HFFc6 (cell line): ENCODE measurements at regions not wholly inside any gene's neighbourhood (a gene's known extent, or its start where the extent isn't known, plus 50 kb on each side); places are given as distances from the start of the nearest gene placed in this dataset.

Source experiments
- DNase-seq: peaks from one replicate; pipeline ENCODE4 v3.0.0-alpha.2; 2018
- H3K27ac Mint-ChIP-seq: 2 replicates; pipeline ENCODE4 v1.8.0; 2020; ENCODE audit warnings: mild to moderate bottlenecking, mixed read lengths
- H3K27me3 Mint-ChIP-seq: 2 replicates; pipeline ENCODE4 v1.8.0; 2021; ENCODE audit warnings: mild to moderate bottlenecking, moderate library complexity, mixed read lengths; ENCODE audit not compliant: insufficient read depth
- H3K36me3 Mint-ChIP-seq: 2 replicates; pipeline ENCODE4 v1.8.0; 2021; ENCODE audit warnings: low read depth, mixed read lengths
- H3K4me1 Mint-ChIP-seq: 2 replicates; pipeline ENCODE4 v1.8.0; 2020; ENCODE audit warnings: low read depth, mixed read lengths
- H3K4me3 Mint-ChIP-seq: 2 replicates; pipeline ENCODE4 v1.8.0; 2020; ENCODE audit warnings: mild to moderate bottlenecking, moderate library complexity, mixed read lengths
- H3K9me3 Mint-ChIP-seq: 2 replicates; pipeline ENCODE4 v1.8.0; 2020; ENCODE audit warnings: mild to moderate bottlenecking, mixed read lengths
- CTCF ChIP-seq: fragments of 200-600 bp; sonication (generic); IDR thresholded peaks from 2 replicates; pipeline ENCODE4 v1.5.0; 2021; ENCODE audit warnings: antibody characterized with exemption, mild to moderate bottlenecking

- Mint-ChIP-seq H3K4me3 (no peak overlapping the region), H3K27ac (no peak overlapping the region), H3K36me3 (no peaks in the 10 kb centered on the region), H3K9me3 (no peaks in the 10 kb centered on the region), H3K4me1 (no peaks in the 10 kb centered on the region), H3K27me3 (no peaks in the 10 kb centered on the region; the same call in 1 of the 2 replicates)
- no peak for DNase-seq
- no peak for TF ChIP-seq CTCF
These were observed 614.7 kb downstream of the CSNK1G3 start for GRCh38 chr5:124126504-124127217.

GRCh38 chr5:124124711-124125229, 612.8 kb downstream of the CSNK1G3 start:
- Mint-ChIP-seq H3K27me3 (no peaks in the 10 kb centered on the region; the same call in 1 of the 2 replicates), H3K36me3 (no peaks in the 10 kb centered on the region), H3K27ac (no peak overlapping the region), H3K9me3 (no peaks in the 10 kb centered on the region; the same call in 1 of the 2 replicates), H3K4me3 (no peak overlapping the region), H3K4me1 (no peaks in the 10 kb centered on the region)
- TF ChIP-seq CTCF: no peak
- no peak for DNase-seq

GRCh38 chr5:124121198-124121597, 609.2 kb downstream of the CSNK1G3 start:
- H3K27me3 Mint-ChIP-seq: no peaks in the 10 kb centered on the region
- no peak overlapping the region for H3K4me3 Mint-ChIP-seq
- no peak overlapping the region for H3K27ac Mint-ChIP-seq
- H3K36me3 Mint-ChIP-seq: no peaks in the 10 kb centered on the region
- TF ChIP-seq CTCF: no peak
- H3K4me1 Mint-ChIP-seq: no peaks in the 10 kb centered on the region
- H3K9me3 Mint-ChIP-seq: no peaks in the 10 kb centered on the region; the same call in 1 of the 2 replicates
- no peak for DNase-seq

- no peak overlapping the region for H3K27ac Mint-ChIP-seq
- H3K27me3 Mint-ChIP-seq: no peaks in the 10 kb centered on the region; the same call in 1 of the 2 replicates
- no peaks in the 10 kb centered on the region for H3K9me3 Mint-ChIP-seq
- H3K4me3 Mint-ChIP-seq: no peak overlapping the region
- H3K4me1 Mint-ChIP-seq: no peaks in the 10 kb centered on the region
- H3K36me3 Mint-ChIP-seq: no peaks in the 10 kb centered on the region
- TF ChIP-seq CTCF: no peak
- DNase-seq: no peak
These were observed 602.9 kb downstream of the CSNK1G3 start for GRCh38 chr5:124114911-124115310.

- H3K9me3 Mint-ChIP-seq: no peaks in the 10 kb centered on the region
- DNase-seq: no peak
- H3K27ac Mint-ChIP-seq: no peak overlapping the region
- no peaks in the 10 kb centered on the region for H3K4me1 Mint-ChIP-seq
- TF ChIP-seq CTCF: no peak
- no peaks in the 10 kb centered on the region for H3K36me3 Mint-ChIP-seq
- peaks cover 2% of the 10 kb centered on the region for H3K27me3 Mint-ChIP-seq
- H3K4me3 Mint-ChIP-seq: no peak overlapping the region
These were observed 599.9 kb downstream of the CSNK1G3 start for GRCh38 chr5:124111886-124112285.
